ENCODE measurements at regions not wholly inside any gene's neighbourhood (a gene's known extent, or its start where the extent isn't known, plus 50 kb on each side); places are given as distances from the start of the nearest gene placed in this dataset.
A peak's percentile ranks its signal among the peaks of the same experiment; 100 is the strongest.

DNA sequence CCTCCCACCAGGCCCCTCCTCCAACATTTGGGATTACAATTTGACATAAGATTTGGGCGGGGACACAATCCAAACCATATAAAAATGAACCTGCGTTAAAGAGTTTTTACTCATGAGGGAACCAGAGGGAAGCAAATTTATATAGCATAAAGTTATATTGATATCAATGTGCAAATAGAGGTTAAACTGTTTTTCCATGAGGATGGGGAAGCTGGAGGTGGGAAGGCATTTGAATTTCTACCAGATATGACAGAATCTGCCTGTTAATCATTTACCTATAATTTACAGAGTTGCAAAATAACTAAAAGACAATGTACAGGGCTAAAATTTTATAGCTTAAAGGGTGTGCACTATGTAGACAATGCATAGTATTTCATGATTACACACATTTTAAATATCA lies 322.0 kb upstream of the FKBP1C start:
- Histone ChIP-seq H3K4me1 (no peaks in the 10 kb centered on the region), H3K4me3 (no peak overlapping the region), H3K27me3 (replicated peaks in 1 of 7) (no peaks in the 10 kb centered on the region), H3K36me3 (no peaks in the 10 kb centered on the region), H3K27ac (no peak overlapping the region), H3K9me3 (peaks cover 0 to 7% (median 0%) of the 10 kb centered on the region in 8 donors)
- intact Hi-C loops (cut with DNase I; ENCODE audit: low total_unique reads): no loop called here
- no peak for DNase-seq
- 90 to 93% (median 91%) methylated on average over 2 of the region's 2 CpGs for whole genome bisulfite sequencing, 5 donors
- TF ChIP-seq, protein P1, sequence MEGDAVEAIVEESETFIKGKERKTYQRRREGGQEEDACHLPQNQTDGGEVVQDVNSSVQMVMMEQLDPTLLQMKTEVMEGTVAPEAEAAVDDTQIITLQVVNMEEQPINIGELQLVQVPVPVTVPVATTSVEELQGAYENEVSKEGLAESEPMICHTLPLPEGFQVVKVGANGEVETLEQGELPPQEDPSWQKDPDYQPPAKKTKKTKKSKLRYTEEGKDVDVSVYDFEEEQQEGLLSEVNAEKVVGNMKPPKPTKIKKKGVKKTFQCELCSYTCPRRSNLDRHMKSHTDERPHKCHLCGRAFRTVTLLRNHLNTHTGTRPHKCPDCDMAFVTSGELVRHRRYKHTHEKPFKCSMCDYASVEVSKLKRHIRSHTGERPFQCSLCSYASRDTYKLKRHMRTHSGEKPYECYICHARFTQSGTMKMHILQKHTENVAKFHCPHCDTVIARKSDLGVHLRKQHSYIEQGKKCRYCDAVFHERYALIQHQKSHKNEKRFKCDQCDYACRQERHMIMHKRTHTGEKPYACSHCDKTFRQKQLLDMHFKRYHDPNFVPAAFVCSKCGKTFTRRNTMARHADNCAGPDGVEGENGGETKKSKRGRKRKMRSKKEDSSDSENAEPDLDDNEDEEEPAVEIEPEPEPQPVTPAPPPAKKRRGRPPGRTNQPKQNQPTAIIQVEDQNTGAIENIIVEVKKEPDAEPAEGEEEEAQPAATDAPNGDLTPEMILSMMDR (IDR thresholded peaks at IDR 0.05 in 8 of 11, conservative IDR thresholded peaks at IDR 0.05 in 3 of 11): no peak
- no peak for TF ChIP-seq POLR2AphosphoS5 (IDR thresholded peaks at IDR 0.05)
- TF ChIP-seq POLR2A (IDR thresholded peaks at IDR 0.05): no peak

DNA sequence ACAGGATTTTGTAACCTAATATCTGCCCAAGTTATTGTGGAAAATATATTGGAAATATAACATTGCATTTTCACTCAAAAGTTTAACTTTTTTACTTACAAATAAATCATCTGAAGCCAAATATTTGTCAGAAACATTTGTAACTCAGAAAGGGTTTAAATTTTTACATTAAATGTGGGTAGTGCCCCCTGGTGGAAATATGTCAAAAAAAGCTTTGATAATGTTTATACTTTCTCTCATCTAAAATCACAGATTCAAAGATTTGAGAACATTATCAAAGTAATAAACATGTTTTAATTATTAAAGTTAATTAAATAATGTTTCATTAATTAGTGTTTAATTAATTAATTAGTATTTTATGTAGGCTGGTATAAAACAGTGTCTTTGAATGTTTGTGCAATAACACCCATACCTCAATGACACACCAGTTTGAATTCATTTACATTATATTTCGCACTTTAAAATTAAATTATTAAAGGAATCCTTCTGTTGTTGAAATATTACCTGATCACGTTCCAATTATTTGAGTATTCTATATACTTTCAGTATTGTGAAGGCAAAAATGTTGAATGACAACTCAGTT lies 320.1 kb upstream of the FKBP1C start:
- DNase-seq: no peak
- 22 to 40% (median 24%) methylated on average over 2 of the region's 2 CpGs for whole genome bisulfite sequencing, 5 donors

DNA sequence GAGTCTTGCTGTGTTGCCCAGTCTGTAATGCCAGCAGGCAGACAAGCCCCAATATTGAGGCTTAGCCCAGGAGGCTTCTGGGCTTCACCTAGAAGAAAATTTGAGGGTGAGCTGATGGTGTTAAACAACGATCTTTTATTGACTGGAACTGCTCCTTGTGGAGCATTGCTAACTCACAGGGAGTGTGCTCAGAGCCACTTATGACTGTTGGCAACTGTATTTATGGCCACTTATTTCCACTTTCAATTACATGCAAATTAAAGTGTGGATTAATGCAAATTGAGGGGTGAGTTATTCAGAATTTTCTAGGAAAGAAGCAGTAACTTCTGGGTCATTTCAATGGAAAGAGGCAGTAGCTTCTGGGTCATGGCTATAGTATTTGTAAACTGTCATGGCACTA lies 317.2 kb upstream of the FKBP1C start:
- 79 to 96% (median 83%) methylated on average over 1 of the region's 1 CpG for WGBS, 5 donors
- no peak for TF ChIP-seq POLR2AphosphoS5 (IDR thresholded peaks at IDR 0.05)
- no peak for TF ChIP-seq POLR2A (IDR thresholded peaks at IDR 0.05)
- TF ChIP-seq, protein P1 (IDR thresholded peaks at IDR 0.05 in 8 of 11, conservative IDR thresholded peaks at IDR 0.05 in 3 of 11): no peak
- no peaks in the 10 kb centered on the region for H3K4me1 ChIP-seq

More for the DNA sequence above, 320.1 kb upstream of the FKBP1C start:
- no peaks in the 10 kb centered on the region for H3K27me3 ChIP-seq (replicated peaks in 1 of 7)
- H3K4me3 ChIP-seq: no peak overlapping the region
- intact Hi-C loops (cut with DNase I; ENCODE audit: low total_unique reads): no loop called here
- H3K4me1 ChIP-seq: no peaks in the 10 kb centered on the region
- peaks cover 0 to 9% (median 0%) of the 10 kb centered on the region in 8 donors for H3K9me3 ChIP-seq
- H3K27ac ChIP-seq: no peak overlapping the region
- TF ChIP-seq POLR2AphosphoS5 (IDR thresholded peaks at IDR 0.05) (no peak), POLR2A (IDR thresholded peaks at IDR 0.05) (no peak)
- TF ChIP-seq, protein P1 (IDR thresholded peaks at IDR 0.05 in 8 of 11, conservative IDR thresholded peaks at IDR 0.05 in 3 of 11): peak in 2 of 11 experiments; percentile 10 to 33
- H3K36me3 ChIP-seq: no peaks in the 10 kb centered on the region

DNA sequence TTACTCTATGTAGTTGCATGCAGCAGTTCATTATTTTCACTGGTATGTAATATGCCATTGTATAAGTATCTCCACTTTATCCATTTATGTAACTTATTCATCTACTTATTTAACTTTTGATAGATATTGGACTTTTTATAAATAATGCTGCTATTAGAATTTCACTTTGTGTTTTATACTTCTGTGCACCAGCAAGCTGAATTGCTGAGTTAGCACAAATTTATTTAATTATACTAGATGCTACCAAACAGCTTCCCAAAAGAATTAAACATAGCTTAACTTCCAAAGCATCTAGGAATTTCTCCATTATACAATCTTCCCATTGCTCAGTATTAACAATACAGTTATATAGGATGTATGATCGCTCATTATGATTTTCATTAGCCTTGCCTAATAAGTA lies 308.0 kb upstream of the FKBP1C start:
- no peaks in the 10 kb centered on the region for H3K4me1 ChIP-seq
- H3K4me3 ChIP-seq: no peak overlapping the region
- intact Hi-C loops (cut with DNase I; ENCODE audit: low total_unique reads): no loop called here
- DNase-seq: no peak
- TF ChIP-seq POLR2A (IDR thresholded peaks at IDR 0.05) (no peak), POLR2AphosphoS5 (IDR thresholded peaks at IDR 0.05) (no peak)
- TF ChIP-seq, protein P1 (IDR thresholded peaks at IDR 0.05 in 8 of 11, conservative IDR thresholded peaks at IDR 0.05 in 3 of 11): no peak
- H3K27ac ChIP-seq: no peak overlapping the region
- WGBS, 5 donors: 78 to 87% (median 84%) methylated on average over 1 of the region's 1 CpG
- no peaks in the 10 kb centered on the region for H3K36me3 ChIP-seq
- no peaks in the 10 kb centered on the region for H3K27me3 ChIP-seq (replicated peaks in 1 of 7)
- peaks cover 0 to 16% (median 0%) of the 10 kb centered on the region in 8 donors for H3K9me3 ChIP-seq

More for the DNA sequence above, 317.2 kb upstream of the FKBP1C start:
- peaks cover 0 to 9% (median 0%) of the 10 kb centered on the region in 8 donors for H3K9me3 ChIP-seq
- no peaks in the 10 kb centered on the region for H3K27me3 ChIP-seq (replicated peaks in 1 of 7)
- no peaks in the 10 kb centered on the region for H3K36me3 ChIP-seq
- no peak overlapping the region for H3K27ac ChIP-seq
- intact Hi-C loops (cut with DNase I; ENCODE audit: low total_unique reads): no loop called here
- no peak for DNase-seq
- no peak overlapping the region for H3K4me3 ChIP-seq
